Stimulated activated CD4-positive, alpha-beta T cell treated with anti-CD3 and anti-CD28 coated beads, Interleukin-12 subunit alpha, Interleukin-12 subunit beta, amount 100 ng/mL, for 4 hours (primary cell): ENCODE measurements at regions not wholly inside any gene's neighbourhood (a gene's known extent, or its start where the extent isn't known, plus 50 kb on each side); places are given as distances from the start of the nearest gene placed in this dataset.
"Not testable (repeated sequence)": the region's sequence is repeated elsewhere in the genome, so short reads cannot be mapped to it uniquely, and the experiment has no call there.

ENCODE experiments used
- DNase-seq: peaks from one replicate; pipeline ENCODE4 v3.0.0-alpha.2; 2020

- no peak for DNase-seq
These were observed 89.8 kb downstream of the RHOU start for GRCh38 chr1:228825041-228825440.

DNA sequence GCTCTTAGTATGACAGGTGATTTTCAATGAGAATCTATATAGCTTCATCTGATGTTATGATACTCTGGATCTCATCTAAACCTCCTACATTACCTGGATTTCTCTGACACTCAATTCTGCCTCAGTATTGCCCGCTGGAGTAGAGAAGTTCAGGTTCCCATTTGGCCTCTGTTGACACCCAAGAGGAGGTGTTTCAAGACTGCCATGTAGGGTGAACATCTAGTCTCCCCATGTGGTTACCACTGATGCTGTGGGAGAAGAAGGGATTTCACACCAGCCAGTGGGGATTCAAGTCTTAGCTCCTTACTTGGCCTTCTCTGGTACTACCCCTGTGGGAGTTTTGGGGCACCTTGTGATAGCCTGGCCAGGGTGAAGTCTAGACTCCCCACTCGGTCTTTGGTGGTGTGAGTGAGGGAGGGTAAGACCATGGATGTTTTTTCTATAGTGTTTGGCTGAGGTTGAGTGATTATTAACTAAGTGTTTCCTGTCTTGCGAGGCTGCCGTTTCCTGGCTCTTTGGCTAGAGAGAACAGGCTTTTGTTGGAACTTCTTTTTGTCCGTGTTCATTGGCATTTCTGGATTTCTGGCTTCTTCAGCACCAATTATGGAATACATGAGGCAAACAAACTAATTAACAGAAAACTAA, 90.7 kb downstream of the RHOU start:
- DNase-seq: no peak

DNA sequence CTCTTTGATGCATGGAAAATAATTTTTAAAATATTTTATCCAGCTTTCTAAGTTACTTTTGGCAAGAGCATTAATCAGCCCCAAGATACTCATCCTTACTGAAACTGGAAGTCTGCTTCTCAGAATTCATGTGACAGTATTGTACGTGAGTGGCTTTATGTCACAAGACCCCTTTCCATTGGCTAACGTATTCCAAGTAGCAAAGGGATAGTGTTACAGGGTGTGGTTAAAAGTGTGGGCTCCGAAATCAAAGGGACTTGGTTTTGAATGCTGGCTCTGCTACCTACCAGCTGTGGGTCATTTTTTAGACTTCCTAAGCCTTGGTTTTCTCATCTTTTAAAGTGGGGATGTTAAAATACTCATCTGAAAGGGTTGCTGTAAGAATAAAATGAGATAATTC, 91.7 kb downstream of the RHOU start:
- no peak for DNase-seq

DNA sequence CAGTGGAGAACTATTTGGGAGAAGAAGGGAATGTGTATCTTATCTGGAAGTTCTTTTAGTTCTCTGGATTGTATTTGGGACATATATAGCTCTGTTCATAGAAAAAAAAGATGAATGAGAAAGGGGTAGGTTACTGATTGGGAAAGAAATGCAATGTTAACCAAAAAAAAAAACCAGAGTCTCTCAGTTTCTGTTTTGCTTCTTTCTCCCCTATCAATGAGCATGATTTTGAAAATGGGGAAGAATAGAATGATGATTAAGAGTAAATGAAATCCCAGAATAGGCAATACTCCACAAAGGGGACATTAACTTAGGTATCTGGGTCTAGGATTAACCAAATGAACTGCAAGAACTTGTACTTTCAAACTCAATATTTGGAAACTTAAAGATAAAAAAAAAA, 92.9 kb downstream of the RHOU start:
- DNase-seq: no peak

- no peak for DNase-seq
These were observed 95.1 kb downstream of the RHOU start for GRCh38 chr1:228830185-228830953.

DNA sequence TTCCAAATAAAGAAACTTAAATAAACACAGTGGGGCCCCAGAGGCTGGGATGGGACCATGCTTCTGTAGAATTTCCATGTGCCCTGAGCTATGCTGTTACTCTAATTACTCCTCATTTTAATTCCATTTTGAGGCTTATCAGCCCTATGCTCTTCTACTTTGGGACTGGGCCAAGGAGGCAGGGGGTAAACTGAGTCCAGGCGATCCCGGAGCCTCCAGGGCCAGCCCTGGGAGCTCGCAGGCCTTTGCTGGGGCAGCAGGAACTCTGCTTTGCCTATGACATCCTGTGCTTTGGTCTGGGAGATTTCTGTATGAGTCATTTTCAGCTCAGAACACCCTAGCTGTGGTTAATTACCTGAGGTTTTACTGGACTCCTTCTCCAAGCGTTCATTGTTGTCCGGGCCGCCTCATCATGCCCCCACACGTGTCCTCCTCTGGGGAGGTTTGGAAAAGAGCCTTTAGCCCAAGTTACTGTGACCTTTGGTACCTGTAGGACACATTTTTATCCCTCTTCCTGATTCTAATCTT, 95.7 kb downstream of the RHOU start:
- DNase-seq: no peak

GRCh38 chr1:228833911-228834688, 98.8 kb downstream of the RHOU start:
- no peak for DNase-seq

DNA sequence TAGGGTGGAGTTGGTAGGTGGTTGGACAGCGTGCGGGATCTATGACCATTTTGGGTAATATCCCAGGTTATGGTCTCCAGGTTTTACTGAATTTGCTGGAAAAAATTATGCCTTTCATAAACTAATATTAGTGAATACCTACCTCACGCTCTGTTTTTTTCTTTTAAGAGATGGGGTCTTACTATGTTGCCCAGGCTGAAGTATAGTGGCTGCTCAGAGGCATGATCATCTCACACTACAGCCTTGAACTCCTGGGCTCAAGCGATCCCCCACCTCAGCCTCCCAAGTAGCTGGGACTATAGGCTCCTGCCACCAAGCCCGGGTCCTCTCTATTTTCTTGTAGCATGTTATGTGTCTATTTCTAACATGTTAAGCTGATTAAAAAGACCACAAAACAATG, 100.2 kb downstream of the RHOU start:
- no peak for DNase-seq

DNA sequence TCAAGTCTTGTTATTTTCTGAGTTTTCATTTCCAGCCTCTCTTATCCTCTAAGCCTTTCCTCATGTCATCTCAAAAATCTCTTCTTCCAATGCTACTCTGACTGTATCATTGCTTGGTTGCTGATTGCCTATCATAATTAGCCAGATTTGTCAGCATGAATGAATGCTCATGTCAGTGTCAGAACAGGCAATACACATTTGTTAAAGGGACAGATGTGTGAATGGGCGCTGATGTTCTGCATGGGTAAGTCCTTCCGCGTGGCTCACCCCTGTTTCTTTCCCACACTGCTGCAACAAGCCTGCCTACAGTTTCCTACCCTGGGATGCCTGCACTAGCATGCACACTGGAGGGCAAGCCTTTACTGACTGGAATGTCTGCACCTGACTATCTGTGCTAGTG, 100.6 kb downstream of the RHOU start:
- DNase-seq: no peak

GRCh38 chr1:228836427-228836826, 101.1 kb downstream of the RHOU start:
- no peak for DNase-seq

- no peak for DNase-seq
These were observed 101.8 kb downstream of the RHOU start for GRCh38 chr1:228837032-228837431.

DNA sequence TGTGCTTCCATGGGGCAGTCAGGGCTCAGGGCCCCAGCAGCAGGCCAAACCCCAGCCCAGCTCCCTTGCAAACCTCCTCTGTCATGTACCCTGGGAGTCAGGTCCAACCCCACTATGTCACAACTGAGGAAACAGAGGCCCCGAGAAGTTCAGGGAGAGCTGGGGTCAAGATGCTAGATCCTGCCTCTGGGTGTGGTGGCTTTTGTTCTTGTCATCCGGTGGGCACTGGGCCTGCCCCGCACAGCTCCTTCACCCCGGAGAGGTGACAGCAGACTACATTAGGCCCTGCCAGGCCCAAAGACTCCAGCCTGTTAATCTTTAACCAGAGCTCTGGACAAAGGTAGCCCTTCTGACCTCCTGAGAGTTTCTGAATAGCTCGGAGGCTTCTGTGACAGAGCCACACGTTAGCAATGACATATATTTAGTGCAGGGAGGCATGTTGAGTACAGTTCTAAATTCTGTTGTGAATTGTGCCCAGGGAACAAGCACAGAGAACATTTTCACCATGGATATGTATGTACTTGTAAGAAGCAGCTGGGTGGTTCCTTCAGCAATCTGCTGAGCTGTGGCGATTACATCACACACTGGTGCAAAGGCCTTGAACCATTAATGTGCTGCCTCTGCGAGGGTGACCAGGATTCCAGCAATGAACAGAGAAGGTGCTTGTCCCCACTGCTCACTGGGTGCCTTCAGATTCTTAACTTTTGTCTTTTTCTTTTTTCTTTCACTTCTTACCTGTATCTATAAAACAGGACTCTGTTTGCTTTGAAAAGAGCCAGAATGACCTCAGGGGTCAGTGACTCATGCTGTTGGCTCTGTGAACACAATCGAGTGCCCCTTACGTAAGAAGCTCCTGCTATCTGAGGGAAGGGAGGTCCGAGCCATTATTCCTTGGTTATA, 102.8 kb downstream of the RHOU start:
- DNase-seq: no peak

DNA sequence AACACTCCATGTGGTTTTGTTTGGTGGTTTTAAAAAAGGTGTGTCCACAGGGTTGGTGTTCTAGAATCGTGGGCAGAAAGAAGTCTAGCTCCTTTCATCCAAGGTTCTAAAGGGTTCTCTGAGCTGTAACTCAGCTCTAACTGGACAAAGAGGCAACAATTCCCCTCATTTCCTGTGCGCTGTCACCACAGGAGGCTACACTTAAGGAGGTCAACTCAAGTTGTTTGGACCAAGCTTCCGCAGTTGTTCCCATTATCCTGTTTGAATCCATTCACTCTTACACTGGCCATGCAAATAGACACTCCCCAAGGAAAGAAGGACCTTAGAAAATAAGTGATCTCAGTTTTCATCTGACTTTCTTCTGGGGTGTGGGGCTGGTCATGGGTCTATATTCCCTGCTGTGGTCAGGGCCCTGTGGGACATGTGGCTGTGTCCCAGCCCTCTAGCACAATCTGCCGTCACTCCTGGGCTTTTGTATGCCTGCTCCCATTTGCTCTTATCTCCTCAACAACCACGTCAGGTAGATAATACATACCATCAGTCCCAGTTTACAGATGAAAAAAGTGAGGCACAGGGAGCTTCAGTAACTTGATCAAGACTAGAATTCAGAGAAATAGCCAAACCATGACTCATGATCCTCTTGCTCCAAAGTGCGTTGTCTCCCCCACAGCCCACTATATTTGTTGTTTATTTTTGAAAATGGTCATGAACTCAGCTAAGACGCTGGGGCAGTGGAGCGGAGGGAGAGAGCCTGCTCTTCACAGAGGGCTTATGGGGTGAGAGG, 103.6 kb downstream of the RHOU start:
- DNase-seq: no peak

- DNase-seq: no peak
These were observed 104.4 kb downstream of the RHOU start for GRCh38 chr1:228839656-228840055.

DNA sequence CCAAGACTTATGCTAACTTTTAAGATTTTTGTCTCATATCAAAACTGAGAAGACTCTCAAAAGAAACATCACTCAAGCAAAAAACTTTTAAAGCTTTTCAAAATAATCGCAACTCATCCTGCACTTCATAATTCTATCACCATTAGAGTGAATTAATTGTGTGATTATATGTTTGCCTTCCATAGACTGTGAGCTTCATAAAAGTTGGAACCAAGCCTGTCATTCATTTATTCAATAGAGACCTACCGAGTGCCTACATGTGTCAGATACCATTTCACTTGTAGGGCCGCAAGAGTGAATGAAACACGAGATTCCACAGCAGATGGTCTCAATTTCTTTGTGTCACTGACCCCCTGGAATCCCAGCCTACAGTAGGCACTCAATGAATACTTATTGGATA, 106.4 kb downstream of the RHOU start:
- no peak for DNase-seq

- no peak for DNase-seq
These were observed 107.0 kb downstream of the RHOU start for GRCh38 chr1:228842094-228842775.

DNA sequence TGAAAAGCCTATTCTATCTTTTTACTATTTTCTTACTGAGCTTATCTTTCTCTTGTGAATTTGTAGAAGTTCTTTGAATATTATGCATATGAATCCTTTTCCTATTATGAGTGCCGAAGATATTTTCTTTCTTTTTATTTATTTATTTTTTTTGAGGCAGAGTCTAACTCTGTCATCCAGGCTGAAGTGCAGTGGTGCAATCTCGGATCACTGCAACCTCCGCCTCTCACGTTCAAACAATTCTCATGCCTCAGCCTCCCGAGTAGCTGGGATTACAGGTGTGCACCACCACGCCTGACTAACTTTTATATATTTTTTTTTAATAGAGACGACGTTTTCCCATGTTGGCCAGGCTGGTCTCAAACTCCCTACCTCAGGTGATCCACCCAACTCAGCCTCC, 109.8 kb downstream of the RHOU start:
- no peak for DNase-seq

DNA sequence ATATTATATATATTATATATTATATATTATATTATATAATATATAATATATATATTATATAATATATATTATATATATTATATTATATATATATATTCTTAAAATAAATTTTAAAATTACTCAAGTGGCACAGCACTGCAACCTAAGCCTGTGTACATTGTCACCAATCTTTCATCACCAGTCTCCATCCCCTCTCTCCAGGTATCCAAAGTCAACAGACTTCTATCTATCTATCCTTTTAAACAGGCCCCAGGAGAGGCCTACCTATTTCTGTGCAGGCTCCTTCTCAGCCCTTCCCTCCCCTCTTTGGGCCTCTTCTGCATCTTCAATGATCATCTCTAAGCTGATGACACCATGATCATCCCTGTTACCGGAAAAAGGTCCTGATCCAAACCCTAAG, 111.7 kb downstream of the RHOU start:
- DNase-seq: no peak

DNA sequence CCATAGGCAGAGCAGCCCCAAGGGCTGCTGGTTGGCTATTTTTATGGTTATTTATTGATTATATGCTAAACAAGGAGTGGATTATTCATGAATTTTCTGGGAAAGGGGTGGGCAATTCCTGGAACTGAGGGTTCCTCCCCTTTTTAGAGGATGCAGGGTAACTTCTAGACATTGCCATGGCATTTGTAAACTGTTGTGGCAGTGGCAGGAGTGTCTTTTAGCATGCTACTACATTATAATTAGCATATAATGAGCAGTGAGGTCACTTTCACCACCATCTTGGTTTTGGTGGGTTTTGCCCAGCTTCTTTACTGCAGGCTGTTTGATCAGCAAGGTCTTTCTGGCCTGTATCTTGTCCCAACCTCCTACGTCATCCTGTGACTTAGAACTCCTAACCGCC, 112.2 kb downstream of the RHOU start:
- DNase-seq: not testable (repeated sequence)

GRCh38 chr1:228848406-228848805, 113.1 kb downstream of the RHOU start:
- DNase-seq: no peak

GRCh38 chr1:228849011-228849541, 113.8 kb downstream of the RHOU start:
- DNase-seq: no peak
